Fibroblast of villous mesenchyme (primary cell): ENCODE measurements at regions not wholly inside any gene's neighbourhood (a gene's known extent, or its start where the extent isn't known, plus 50 kb on each side); places are given as distances from the start of the nearest gene placed in this dataset.

Source experiments
- DNase-seq: peaks from one replicate; pipeline ENCODE4 v3.0.0-alpha.2; 2010; ENCODE audit warnings: low read depth
- H3K4me3 ChIP-seq: 2 replicates; pipeline ENCODE4 v1.5.1; 2011; ENCODE audit warnings: low read depth, mild to moderate bottlenecking, low read length
- TF ChIP-seq, protein P1 (sequence below): IDR thresholded peaks from 2 replicates; pipeline ENCODE4 v1.5.1; 2012; ENCODE audit warnings: low read depth, mild to moderate bottlenecking, low read length; ENCODE audit not compliant: insufficient read depth

GRCh38 chr5:6910950-6911349 lies 197.7 kb downstream of the TENT4A start:
- no peak for DNase-seq
- TF ChIP-seq, protein P1, sequence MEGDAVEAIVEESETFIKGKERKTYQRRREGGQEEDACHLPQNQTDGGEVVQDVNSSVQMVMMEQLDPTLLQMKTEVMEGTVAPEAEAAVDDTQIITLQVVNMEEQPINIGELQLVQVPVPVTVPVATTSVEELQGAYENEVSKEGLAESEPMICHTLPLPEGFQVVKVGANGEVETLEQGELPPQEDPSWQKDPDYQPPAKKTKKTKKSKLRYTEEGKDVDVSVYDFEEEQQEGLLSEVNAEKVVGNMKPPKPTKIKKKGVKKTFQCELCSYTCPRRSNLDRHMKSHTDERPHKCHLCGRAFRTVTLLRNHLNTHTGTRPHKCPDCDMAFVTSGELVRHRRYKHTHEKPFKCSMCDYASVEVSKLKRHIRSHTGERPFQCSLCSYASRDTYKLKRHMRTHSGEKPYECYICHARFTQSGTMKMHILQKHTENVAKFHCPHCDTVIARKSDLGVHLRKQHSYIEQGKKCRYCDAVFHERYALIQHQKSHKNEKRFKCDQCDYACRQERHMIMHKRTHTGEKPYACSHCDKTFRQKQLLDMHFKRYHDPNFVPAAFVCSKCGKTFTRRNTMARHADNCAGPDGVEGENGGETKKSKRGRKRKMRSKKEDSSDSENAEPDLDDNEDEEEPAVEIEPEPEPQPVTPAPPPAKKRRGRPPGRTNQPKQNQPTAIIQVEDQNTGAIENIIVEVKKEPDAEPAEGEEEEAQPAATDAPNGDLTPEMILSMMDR = no peak
- H3K4me3 ChIP-seq = no peak overlapping the region

- no peak overlapping the region for H3K4me3 ChIP-seq
- no peak for DNase-seq
- TF ChIP-seq, protein P1 = no peak
These were observed 201.1 kb downstream of the TENT4A start for GRCh38 chr5:6914347-6914746.

- TF ChIP-seq, protein P1 = no peak
- no peak for DNase-seq
- no peak overlapping the region for H3K4me3 ChIP-seq
These were observed 202.3 kb downstream of the TENT4A start for GRCh38 chr5:6915574-6915973.

DNA sequence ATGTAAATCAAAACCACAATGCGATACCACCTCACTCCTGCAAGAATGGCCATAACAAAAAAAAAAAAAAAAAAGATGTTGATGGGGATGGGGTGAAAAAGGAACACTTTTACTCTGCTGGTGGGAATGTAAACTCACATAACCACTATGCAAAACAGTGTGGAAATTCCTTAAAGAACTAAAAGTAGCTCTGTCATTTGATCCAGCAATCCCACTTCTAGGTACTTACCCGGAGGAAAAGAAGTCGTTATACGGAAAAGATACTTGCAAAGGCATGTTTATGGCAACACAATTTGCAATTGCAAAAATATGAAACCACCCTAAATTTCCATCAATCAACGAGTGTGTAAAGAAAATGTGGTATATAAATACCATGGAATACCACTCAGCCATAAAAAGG lies 205.0 kb downstream of the TENT4A start:
- H3K4me3 ChIP-seq = no peak overlapping the region
- TF ChIP-seq, protein P1 = no peak
- DNase-seq = no peak

- DNase-seq = no peak
- TF ChIP-seq, protein P1 = no peak
These were observed 207.5 kb downstream of the TENT4A start for GRCh38 chr5:6920628-6921256.

DNA sequence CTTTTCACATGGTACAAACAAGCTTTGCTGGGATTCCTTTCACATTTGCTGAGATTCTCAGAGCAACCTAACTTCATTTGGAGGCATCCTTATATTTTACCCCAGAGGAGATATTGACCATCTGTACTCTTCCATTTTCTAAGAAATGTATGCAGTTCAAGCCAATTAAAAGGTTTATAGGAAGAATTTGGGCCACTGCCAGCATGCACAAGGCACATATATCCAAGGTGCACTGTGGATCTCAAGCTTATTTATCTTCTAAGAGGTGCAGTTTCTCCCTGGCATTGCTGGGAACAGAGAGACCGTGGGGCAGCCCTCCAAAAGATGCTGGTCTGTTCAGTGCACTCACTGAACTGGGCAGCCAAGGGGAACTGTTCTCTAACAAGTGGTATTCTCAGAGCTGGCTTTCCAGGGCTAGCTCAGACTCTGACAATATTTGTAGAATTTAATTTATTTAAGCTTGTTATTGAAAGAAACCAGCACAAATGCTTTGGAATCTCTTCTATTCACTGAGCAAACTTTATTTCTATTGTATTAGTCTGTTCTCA lies 213.3 kb downstream of the TENT4A start:
- DNase-seq = no peak
- H3K4me3 ChIP-seq = no peak overlapping the region
- TF ChIP-seq, protein P1 = no peak

More at GRCh38 chr5:6920628-6921256, 207.5 kb downstream of the TENT4A start:
- no peak overlapping the region for H3K4me3 ChIP-seq

DNA sequence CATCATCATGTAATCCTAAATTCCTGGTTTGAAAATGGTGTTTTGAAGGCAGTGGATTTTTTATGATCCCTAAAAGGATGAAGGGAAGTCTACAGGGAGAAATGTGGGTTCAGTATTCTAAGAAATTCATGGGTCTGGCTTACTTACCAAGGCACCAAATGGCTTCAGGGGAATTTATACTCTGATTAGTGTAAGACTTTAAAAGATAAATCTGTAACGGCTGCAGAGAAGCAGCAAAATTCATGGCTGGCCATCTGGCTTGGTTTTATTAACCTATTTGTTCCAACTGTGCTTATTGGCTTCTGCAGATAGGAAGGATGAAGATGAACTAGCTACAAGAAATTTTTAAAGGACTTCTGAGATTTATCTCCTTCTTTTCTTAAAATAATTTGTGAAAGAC lies 222.8 kb downstream of the TENT4A start:
- TF ChIP-seq, protein P1 = no peak
- no peak for DNase-seq
- H3K4me3 ChIP-seq = no peak overlapping the region
